ENCODE measurements at regions not wholly inside any gene's neighbourhood (a gene's known extent, or its start where the extent isn't known, plus 50 kb on each side); places are given as distances from the start of the nearest gene placed in this dataset.

GRCh38 chr4:83932750-83933391, 397.0 kb downstream of the GPAT3 start:
- no TSS peak for BruUV-seq (replicated peaks)
- CTCF ChIA-PET, result no interaction called here
- TF ChIP-seq EZH2 (IDR thresholded peaks at IDR 0.05; ENCODE audit: borderline replicate concordance, low read depth, low read length, severe bottlenecking) (no peak), MYC (IDR thresholded peaks at IDR 0.05; ENCODE audit: low read depth, low read length) (no peak), JUN (IDR thresholded peaks at IDR 0.05; ENCODE audit: borderline replicate concordance, insufficient read depth, insufficient read length, low read depth) (no peak), MAX (IDR thresholded peaks at IDR 0.05; ENCODE audit: insufficient read depth, insufficient read length) (no peak), GATA2 (IDR thresholded peaks at IDR 0.05; ENCODE audit: insufficient read depth, insufficient read length, low read depth, low read length) (no peak)

GRCh38 chr4:83931659-83932438, 395.9 kb downstream of the GPAT3 start:
- no peak for FAIRE-seq
- no peak overlapping the region for H3K4me3 ChIP-seq (replicated peaks in 1 of 3; ENCODE audit: insufficient read depth in 1 of 3, low read depth in 1 of 3, low read length in 3 of 3)
- no peaks in the 10 kb centered on the region for H3K27me3 ChIP-seq (ENCODE audit: control insufficient read depth in 2 of 2, insufficient read depth in 2 of 2, low read length in 2 of 2)
- H3K4me2 ChIP-seq (ENCODE audit: insufficient read depth, low read length), result no peak overlapping the region
- H3K36me3 ChIP-seq (ENCODE audit: control insufficient read depth in 2 of 2, extremely low read depth in 1 of 2, insufficient read depth in 2 of 2, low read length in 2 of 2), result no peaks in the 10 kb centered on the region
- H3K9ac ChIP-seq (replicated peaks; ENCODE audit: extremely low read depth, insufficient read depth, low read length), result no peak overlapping the region
- H3K9me1 ChIP-seq (replicated peaks; ENCODE audit: control insufficient read depth, extremely low read depth, insufficient read depth, low read length), result no peaks in the 10 kb centered on the region
- intact Hi-C loops (cut with micrococcal nuclease), result no loop called here
- no peaks in the 10 kb centered on the region for H4K20me1 ChIP-seq (replicated peaks; ENCODE audit: control insufficient read depth, extremely low read depth, insufficient read depth, low read length)
- no peak for DNase-seq (ENCODE audit: low read depth, low spot score)
- no peaks in the 10 kb centered on the region for H3K4me1 ChIP-seq (ENCODE audit: control insufficient read depth, extremely low read depth, insufficient read depth, low read length)
- TF ChIP-seq POLR2AphosphoS5 (IDR thresholded peaks at IDR 0.05; ENCODE audit: insufficient read depth, low read depth, low read length) (no peak), JUN (IDR thresholded peaks at IDR 0.05; ENCODE audit: borderline replicate concordance, insufficient read depth, insufficient read length, low read depth) (no peak), MAX (IDR thresholded peaks at IDR 0.05; ENCODE audit: insufficient read depth, insufficient read length) (no peak), CTCF (IDR thresholded peaks at IDR 0.05; ENCODE audit: extremely low read depth in 1 of 2, insufficient read depth in 1 of 2, low read depth in 1 of 2, low read length in 2 of 2) (no peak), GATA2 (IDR thresholded peaks at IDR 0.05; ENCODE audit: insufficient read depth, insufficient read length, low read depth, low read length) (no peak), POLR2A (IDR thresholded peaks at IDR 0.05; ENCODE audit: low read depth, low read length) (no peak), MYC (IDR thresholded peaks at IDR 0.05; ENCODE audit: low read depth, low read length) (no peak), EZH2 (IDR thresholded peaks at IDR 0.05; ENCODE audit: borderline replicate concordance, low read depth, low read length, severe bottlenecking) (no peak)
- BruUV-seq (replicated peaks), result no TSS peak
- no peak overlapping the region for H2AFZ ChIP-seq (ENCODE audit: low read depth, low read length)
- POLR2A ChIA-PET, result no interaction called here
- H3K79me2 ChIP-seq (ENCODE audit: control insufficient read depth, insufficient read depth, low read length), result no peaks in the 10 kb centered on the region
- dilution Hi-C loops (cut with MboI; ENCODE audit: extremely low pct_ligation_motif_present, low sequenced_read_pairs), result no loop called here
- H3K9me3 ChIP-seq (replicated peaks; ENCODE audit: control insufficient read depth, insufficient read depth, low read length), result no peaks in the 10 kb centered on the region
- H3K27ac ChIP-seq (ENCODE audit: insufficient read depth, low read depth, low read length), result no peak overlapping the region
- CTCF ChIA-PET, result no interaction called here

More at GRCh38 chr4:83932750-83933391, 397.0 kb downstream of the GPAT3 start:
- H3K36me3 ChIP-seq (ENCODE audit: control insufficient read depth in 2 of 2, extremely low read depth in 1 of 2, insufficient read depth in 2 of 2, low read length in 2 of 2), result no peaks in the 10 kb centered on the region
- no peak overlapping the region for H3K4me3 ChIP-seq (replicated peaks in 1 of 3; ENCODE audit: insufficient read depth in 1 of 3, low read depth in 1 of 3, low read length in 3 of 3)
- no peaks in the 10 kb centered on the region for H3K79me2 ChIP-seq (ENCODE audit: control insufficient read depth, insufficient read depth, low read length)
- POLR2A ChIA-PET, result no interaction called here
- dilution Hi-C loops (cut with MboI; ENCODE audit: extremely low pct_ligation_motif_present, low sequenced_read_pairs), result no loop called here
- H3K9ac ChIP-seq (replicated peaks; ENCODE audit: extremely low read depth, insufficient read depth, low read length), result no peak overlapping the region
- H3K4me2 ChIP-seq (ENCODE audit: insufficient read depth, low read length), result no peak overlapping the region
- no peak overlapping the region for H2AFZ ChIP-seq (ENCODE audit: low read depth, low read length)
- no peak for DNase-seq (ENCODE audit: low read depth, low spot score)
- no peaks in the 10 kb centered on the region for H3K4me1 ChIP-seq (ENCODE audit: control insufficient read depth, extremely low read depth, insufficient read depth, low read length)
- intact Hi-C loops (cut with micrococcal nuclease), result no loop called here
- H3K27ac ChIP-seq (ENCODE audit: insufficient read depth, low read depth, low read length), result no peak overlapping the region
- no peaks in the 10 kb centered on the region for H3K27me3 ChIP-seq (ENCODE audit: control insufficient read depth in 2 of 2, insufficient read depth in 2 of 2, low read length in 2 of 2)
- H3K9me3 ChIP-seq (replicated peaks; ENCODE audit: control insufficient read depth, insufficient read depth, low read length), result no peaks in the 10 kb centered on the region
- H4K20me1 ChIP-seq (replicated peaks; ENCODE audit: control insufficient read depth, extremely low read depth, insufficient read depth, low read length), result no peaks in the 10 kb centered on the region
- FAIRE-seq, result no peak
- no peaks in the 10 kb centered on the region for H3K9me1 ChIP-seq (replicated peaks; ENCODE audit: control insufficient read depth, extremely low read depth, insufficient read depth, low read length)
